Kidney epithelial cell (primary cell): ENCODE measurements at regions not wholly inside any gene's neighbourhood (a gene's known extent, or its start where the extent isn't known, plus 50 kb on each side); places are given as distances from the start of the nearest gene placed in this dataset.

Experiments
- DNase-seq: peaks from one replicate; pipeline ENCODE4 v3.0.0-alpha.2; 2010; ENCODE audit warnings: low read depth
- H3K27me3 ChIP-seq: 2 replicates; pipeline ENCODE4 v1.6.0; 2011; ENCODE audit warnings: low read length; ENCODE audit not compliant: control insufficient read depth, insufficient read depth
- H3K36me3 ChIP-seq: 2 replicates; pipeline ENCODE4 v1.5.1; 2011; ENCODE audit warnings: low read length; ENCODE audit not compliant: control insufficient read depth, insufficient read depth
- H3K4me3 ChIP-seq: 2 replicates; pipeline ENCODE4 v1.5.1; 2011; ENCODE audit warnings: low read depth, mild to moderate bottlenecking, control low read depth, low read length
- CTCF ChIP-seq: IDR thresholded peaks from 2 replicates; pipeline ENCODE4 v1.5.1; 2011; ENCODE audit warnings: mild to moderate bottlenecking, moderate library complexity, low read length, control low read depth, inconsistent platforms; ENCODE audit not compliant: insufficient read depth, poor library complexity, severe bottlenecking

GRCh38 chr6:140217283-140217682 is 842.8 kb upstream of the CITED2 start:
- Histone ChIP-seq H3K27me3 (no peaks in the 10 kb centered on the region), H3K36me3 (no peaks in the 10 kb centered on the region), H3K4me3 (no peak overlapping the region)
- no peak for TF ChIP-seq CTCF
- DNase-seq = no peak

GRCh38 chr6:140209775-140210174 is 835.3 kb upstream of the CITED2 start:
- TF ChIP-seq CTCF = no peak
- DNase-seq = no peak
- Histone ChIP-seq H3K4me3 (no peak overlapping the region), H3K27me3 (no peaks in the 10 kb centered on the region), H3K36me3 (no peaks in the 10 kb centered on the region)

GRCh38 chr6:140208286-140208685 is 833.8 kb upstream of the CITED2 start:
- Histone ChIP-seq H3K4me3 (no peak overlapping the region), H3K27me3 (no peaks in the 10 kb centered on the region), H3K36me3 (no peaks in the 10 kb centered on the region)
- no peak for TF ChIP-seq CTCF
- no peak for DNase-seq

GRCh38 chr6:140205795-140206593 is 831.5 kb upstream of the CITED2 start:
- no peak for DNase-seq
- Histone ChIP-seq H3K27me3 (no peaks in the 10 kb centered on the region), H3K4me3 (no peak overlapping the region), H3K36me3 (no peaks in the 10 kb centered on the region)
- TF ChIP-seq CTCF = no peak

- TF ChIP-seq CTCF = no peak
- no peak for DNase-seq
- Histone ChIP-seq H3K27me3 (no peaks in the 10 kb centered on the region), H3K36me3 (no peaks in the 10 kb centered on the region), H3K4me3 (no peak overlapping the region)
Observed at GRCh38 chr6:140204154-140204553, 829.7 kb upstream of the CITED2 start.

- no peak overlapping the region for H3K4me3 ChIP-seq
- DNase-seq = no peak
- no peak for TF ChIP-seq CTCF
- no peaks in the 10 kb centered on the region for H3K27me3 ChIP-seq
- H3K36me3 ChIP-seq = no peaks in the 10 kb centered on the region
Observed at GRCh38 chr6:140203661-140204147, 829.3 kb upstream of the CITED2 start.
